ENCODE measurements at regions not wholly inside any gene's neighbourhood (a gene's known extent, or its start where the extent isn't known, plus 50 kb on each side); places are given as distances from the start of the nearest gene placed in this dataset.

GRCh38 chr13:58239774-58240268 is 608.3 kb downstream of the PCDH17 start:
- DNase-seq (ENCODE audit: low spot score) = no peak
- Histone ChIP-seq H3K4me2 (no peak overlapping the region), H3K4me3 (no peak overlapping the region), H3K79me2 (replicated peaks; ENCODE audit: insufficient read depth) (no peaks in the 10 kb centered on the region), H3K27me3 (ENCODE audit: insufficient read depth) (no peaks in the 10 kb centered on the region), H3F3A (replicated peaks; ENCODE audit: low read depth) (no peaks in the 10 kb centered on the region), H3K4me1 (ENCODE audit: insufficient read depth) (no peaks in the 10 kb centered on the region), H4K20me1 (replicated peaks; ENCODE audit: insufficient read depth) (no peaks in the 10 kb centered on the region), H3K36me3 (ENCODE audit: insufficient read depth) (no peaks in the 10 kb centered on the region), H2AFZ (peak overlapping the region; percentile 96; the same call in 1 of the 2 replicates), H3K9me2 (ENCODE audit: insufficient read depth) (no peaks in the 10 kb centered on the region; the same call in 1 of the 2 replicates), H3K27ac (ENCODE audit: low read depth) (no peak overlapping the region)
- no peak for ATAC-seq
- Mint-ChIP-seq H3K9me3 (peaks cover 9% of the 10 kb centered on the region; the same call in 1 of the 3 replicates), H3K27ac (no peak overlapping the region), H3K4me3 (no peak overlapping the region), H3K4me1 (no peaks in the 10 kb centered on the region; the same call in 2 of the 3 replicates), H3K36me3 (ENCODE audit: low read depth) (no peaks in the 10 kb centered on the region), H3K27me3 (ENCODE audit: insufficient read depth, low read depth, poor library complexity) (no peaks in the 10 kb centered on the region)
- TF ChIP-seq, protein P1, sequence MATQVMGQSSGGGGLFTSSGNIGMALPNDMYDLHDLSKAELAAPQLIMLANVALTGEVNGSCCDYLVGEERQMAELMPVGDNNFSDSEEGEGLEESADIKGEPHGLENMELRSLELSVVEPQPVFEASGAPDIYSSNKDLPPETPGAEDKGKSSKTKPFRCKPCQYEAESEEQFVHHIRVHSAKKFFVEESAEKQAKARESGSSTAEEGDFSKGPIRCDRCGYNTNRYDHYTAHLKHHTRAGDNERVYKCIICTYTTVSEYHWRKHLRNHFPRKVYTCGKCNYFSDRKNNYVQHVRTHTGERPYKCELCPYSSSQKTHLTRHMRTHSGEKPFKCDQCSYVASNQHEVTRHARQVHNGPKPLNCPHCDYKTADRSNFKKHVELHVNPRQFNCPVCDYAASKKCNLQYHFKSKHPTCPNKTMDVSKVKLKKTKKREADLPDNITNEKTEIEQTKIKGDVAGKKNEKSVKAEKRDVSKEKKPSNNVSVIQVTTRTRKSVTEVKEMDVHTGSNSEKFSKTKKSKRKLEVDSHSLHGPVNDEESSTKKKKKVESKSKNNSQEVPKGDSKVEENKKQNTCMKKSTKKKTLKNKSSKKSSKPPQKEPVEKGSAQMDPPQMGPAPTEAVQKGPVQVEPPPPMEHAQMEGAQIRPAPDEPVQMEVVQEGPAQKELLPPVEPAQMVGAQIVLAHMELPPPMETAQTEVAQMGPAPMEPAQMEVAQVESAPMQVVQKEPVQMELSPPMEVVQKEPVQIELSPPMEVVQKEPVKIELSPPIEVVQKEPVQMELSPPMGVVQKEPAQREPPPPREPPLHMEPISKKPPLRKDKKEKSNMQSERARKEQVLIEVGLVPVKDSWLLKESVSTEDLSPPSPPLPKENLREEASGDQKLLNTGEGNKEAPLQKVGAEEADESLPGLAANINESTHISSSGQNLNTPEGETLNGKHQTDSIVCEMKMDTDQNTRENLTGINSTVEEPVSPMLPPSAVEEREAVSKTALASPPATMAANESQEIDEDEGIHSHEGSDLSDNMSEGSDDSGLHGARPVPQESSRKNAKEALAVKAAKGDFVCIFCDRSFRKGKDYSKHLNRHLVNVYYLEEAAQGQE (IDR thresholded peaks at IDR 0.05; ENCODE audit: unreplicated experiment) = no peak
- TF ChIP-seq NANOG (IDR thresholded peaks at IDR 0.05; ENCODE audit: borderline replicate concordance) = no peak
- TF ChIP-seq, protein P2, sequence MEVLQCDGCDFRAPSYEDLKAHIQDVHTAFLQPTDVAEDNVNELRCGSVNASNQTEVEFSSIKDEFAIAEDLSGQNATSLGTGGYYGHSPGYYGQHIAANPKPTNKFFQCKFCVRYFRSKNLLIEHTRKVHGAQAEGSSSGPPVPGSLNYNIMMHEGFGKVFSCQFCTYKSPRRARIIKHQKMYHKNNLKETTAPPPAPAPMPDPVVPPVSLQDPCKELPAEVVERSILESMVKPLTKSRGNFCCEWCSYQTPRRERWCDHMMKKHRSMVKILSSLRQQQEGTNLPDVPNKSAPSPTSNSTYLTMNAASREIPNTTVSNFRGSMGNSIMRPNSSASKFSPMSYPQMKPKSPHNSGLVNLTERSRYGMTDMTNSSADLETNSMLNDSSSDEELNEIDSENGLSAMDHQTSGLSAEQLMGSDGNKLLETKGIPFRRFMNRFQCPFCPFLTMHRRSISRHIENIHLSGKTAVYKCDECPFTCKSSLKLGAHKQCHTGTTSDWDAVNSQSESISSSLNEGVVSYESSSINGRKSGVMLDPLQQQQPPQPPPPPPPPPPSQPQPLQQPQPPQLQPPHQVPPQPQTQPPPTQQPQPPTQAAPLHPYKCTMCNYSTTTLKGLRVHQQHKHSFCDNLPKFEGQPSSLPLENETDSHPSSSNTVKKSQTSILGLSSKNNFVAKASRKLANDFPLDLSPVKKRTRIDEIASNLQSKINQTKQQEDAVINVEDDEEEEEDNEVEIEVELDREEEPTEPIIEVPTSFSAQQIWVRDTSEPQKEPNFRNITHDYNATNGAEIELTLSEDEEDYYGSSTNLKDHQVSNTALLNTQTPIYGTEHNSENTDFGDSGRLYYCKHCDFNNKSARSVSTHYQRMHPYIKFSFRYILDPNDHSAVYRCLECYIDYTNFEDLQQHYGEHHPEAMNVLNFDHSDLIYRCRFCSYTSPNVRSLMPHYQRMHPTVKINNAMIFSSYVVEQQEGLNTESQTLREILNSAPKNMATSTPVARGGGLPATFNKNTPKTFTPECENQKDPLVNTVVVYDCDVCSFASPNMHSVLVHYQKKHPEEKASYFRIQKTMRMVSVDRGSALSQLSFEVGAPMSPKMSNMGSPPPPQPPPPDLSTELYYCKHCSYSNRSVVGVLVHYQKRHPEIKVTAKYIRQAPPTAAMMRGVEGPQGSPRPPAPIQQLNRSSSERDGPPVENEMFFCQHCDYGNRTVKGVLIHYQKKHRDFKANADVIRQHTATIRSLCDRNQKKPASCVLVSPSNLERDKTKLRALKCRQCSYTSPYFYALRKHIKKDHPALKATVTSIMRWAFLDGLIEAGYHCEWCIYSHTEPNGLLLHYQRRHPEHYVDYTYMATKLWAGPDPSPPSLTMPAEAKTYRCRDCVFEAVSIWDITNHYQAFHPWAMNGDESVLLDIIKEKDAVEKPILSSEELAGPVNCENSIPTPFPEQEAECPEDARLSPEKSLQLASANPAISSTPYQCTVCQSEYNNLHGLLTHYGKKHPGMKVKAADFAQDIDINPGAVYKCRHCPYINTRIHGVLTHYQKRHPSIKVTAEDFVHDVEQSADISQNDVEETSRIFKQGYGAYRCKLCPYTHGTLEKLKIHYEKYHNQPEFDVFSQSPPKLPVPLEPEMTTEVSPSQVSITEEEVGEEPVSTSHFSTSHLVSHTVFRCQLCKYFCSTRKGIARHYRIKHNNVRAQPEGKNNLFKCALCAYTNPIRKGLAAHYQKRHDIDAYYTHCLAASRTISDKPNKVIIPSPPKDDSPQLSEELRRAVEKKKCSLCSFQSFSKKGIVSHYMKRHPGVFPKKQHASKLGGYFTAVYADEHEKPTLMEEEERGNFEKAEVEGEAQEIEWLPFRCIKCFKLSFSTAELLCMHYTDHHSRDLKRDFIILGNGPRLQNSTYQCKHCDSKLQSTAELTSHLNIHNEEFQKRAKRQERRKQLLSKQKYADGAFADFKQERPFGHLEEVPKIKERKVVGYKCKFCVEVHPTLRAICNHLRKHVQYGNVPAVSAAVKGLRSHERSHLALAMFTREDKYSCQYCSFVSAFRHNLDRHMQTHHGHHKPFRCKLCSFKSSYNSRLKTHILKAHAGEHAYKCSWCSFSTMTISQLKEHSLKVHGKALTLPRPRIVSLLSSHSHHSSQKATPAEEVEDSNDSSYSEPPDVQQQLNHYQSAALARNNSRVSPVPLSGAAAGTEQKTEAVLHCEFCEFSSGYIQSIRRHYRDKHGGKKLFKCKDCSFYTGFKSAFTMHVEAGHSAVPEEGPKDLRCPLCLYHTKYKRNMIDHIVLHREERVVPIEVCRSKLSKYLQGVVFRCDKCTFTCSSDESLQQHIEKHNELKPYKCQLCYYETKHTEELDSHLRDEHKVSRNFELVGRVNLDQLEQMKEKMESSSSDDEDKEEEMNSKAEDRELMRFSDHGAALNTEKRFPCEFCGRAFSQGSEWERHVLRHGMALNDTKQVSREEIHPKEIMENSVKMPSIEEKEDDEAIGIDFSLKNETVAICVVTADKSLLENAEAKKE (CRISPR knock-in tag; IDR thresholded peaks at IDR 0.05) = no peak
- TF ChIP-seq POLR2AphosphoS5 (IDR thresholded peaks at IDR 0.05; ENCODE audit: low read depth) = no peak
- TF ChIP-seq CREB1 (CRISPR knock-in tag; IDR thresholded peaks at IDR 0.05; ENCODE audit: low read depth) = no peak
- TF ChIP-seq ZNF331 (CRISPR knock-in tag; IDR thresholded peaks at IDR 0.05; ENCODE audit: low read depth) = no peak
- TF ChIP-seq, protein P3, sequence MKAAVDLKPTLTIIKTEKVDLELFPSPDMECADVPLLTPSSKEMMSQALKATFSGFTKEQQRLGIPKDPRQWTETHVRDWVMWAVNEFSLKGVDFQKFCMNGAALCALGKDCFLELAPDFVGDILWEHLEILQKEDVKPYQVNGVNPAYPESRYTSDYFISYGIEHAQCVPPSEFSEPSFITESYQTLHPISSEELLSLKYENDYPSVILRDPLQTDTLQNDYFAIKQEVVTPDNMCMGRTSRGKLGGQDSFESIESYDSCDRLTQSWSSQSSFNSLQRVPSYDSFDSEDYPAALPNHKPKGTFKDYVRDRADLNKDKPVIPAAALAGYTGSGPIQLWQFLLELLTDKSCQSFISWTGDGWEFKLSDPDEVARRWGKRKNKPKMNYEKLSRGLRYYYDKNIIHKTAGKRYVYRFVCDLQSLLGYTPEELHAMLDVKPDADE (IDR thresholded peaks at IDR 0.05) = no peak
- TF ChIP-seq EZH2 (IDR thresholded peaks at IDR 0.05; ENCODE audit: low read depth, unreplicated experiment) = no peak
- no peak for TF ChIP-seq ZNF114 (CRISPR knock-in tag; IDR thresholded peaks at IDR 0.05)
- TF ChIP-seq STAT1 (IDR thresholded peaks at IDR 0.05; ENCODE audit: unreplicated experiment) = no peak
- no peak for TF ChIP-seq CTCF (conservative IDR thresholded peaks at IDR 0.05; ENCODE audit: low read depth in 2 of 2)
- TF ChIP-seq JUNB (IDR thresholded peaks at IDR 0.05; ENCODE audit: unreplicated experiment) = no peak
- TF ChIP-seq EZH2phosphoT487 (IDR thresholded peaks at IDR 0.05; ENCODE audit: unreplicated experiment) = no peak

All from GM23338 (cell line).